Lung (tissue), 11 donors: ENCODE measurements at regions not wholly inside any gene's neighbourhood (a gene's known extent, or its start where the extent isn't known, plus 50 kb on each side); places are given as distances from the start of the nearest gene placed in this dataset.
A peak's percentile ranks its signal among the peaks of the same experiment; 100 is the strongest.

Experiments
- ATAC-seq: fragments of 200-7000 bp; cut with Tn5 transposase; one replicate; pipeline ENCODE4 v1.9.1; 2020; ENCODE audit warnings: moderate number of reproducible peaks; ENCODE audit not compliant: insufficient read depth, low FRiP score
- DNase-seq, 3 donors: peaks; one replicate each; pipeline ENCODE4 v3.0.0-alpha.2; 2013 to 2017
- H3K27ac ChIP-seq, 2 donors: one replicate each; pipeline ENCODE4 v1.5.1; 2013; ENCODE audit warnings: mild to moderate bottlenecking in 2 of 2, moderate library complexity in 2 of 2, control low read depth in 1 of 2, inconsistent platforms in 1 of 2, low read depth in 1 of 2, low read length in 1 of 2
- H3K27me3 ChIP-seq, 3 donors: one replicate each; pipeline ENCODE4 v1.5.1; 2013; ENCODE audit warnings: low read length in 2 of 3; ENCODE audit not compliant: control insufficient read depth in 3 of 3, insufficient read depth in 3 of 3
- H3K36me3 ChIP-seq, 4 donors: one replicate each; pipeline ENCODE4 v1.5.1; 2013; ENCODE audit warnings: low read length in 4 of 4, mild to moderate bottlenecking in 1 of 4, moderate library complexity in 1 of 4; ENCODE audit not compliant: control insufficient read depth in 4 of 4, insufficient read depth in 4 of 4
- H3K4me1 ChIP-seq, 5 donors: one replicate each; pipeline ENCODE4 v1.5.1; 2013; ENCODE audit warnings: low read length in 5 of 5, mild to moderate bottlenecking in 2 of 5, moderate library complexity in 1 of 5; ENCODE audit not compliant: control insufficient read depth in 5 of 5, insufficient read depth in 5 of 5
- H3K4me3 ChIP-seq: one replicate; pipeline ENCODE4 v1.5.1; 2013; ENCODE audit warnings: mild to moderate bottlenecking, control low read depth, moderate library complexity
- H3K9ac ChIP-seq, 2 donors: one replicate each; pipeline ENCODE4 v1.5.1; 2013; ENCODE audit warnings: low read length in 2 of 2, control low read depth in 1 of 2; ENCODE audit not compliant: insufficient read depth in 1 of 2
- H3K9me3 ChIP-seq, 4 donors: one replicate each; pipeline ENCODE4 v1.5.1; 2013; ENCODE audit warnings: low read length in 3 of 4, mild to moderate bottlenecking in 1 of 4, moderate library complexity in 1 of 4; ENCODE audit not compliant: control insufficient read depth in 4 of 4, insufficient read depth in 3 of 4
- WGBS, 2 donors: extraction: QIAGEN DNeasy Blood & Tissue Kit; methylation state at CpG; one replicate each; pipeline ENCODE4 v1.1.7; 2013; 5-methylcytosine and 5-hydroxymethylcytosine counted together
- TF ChIP-seq, protein P1 (sequence below): IDR thresholded peaks from 2 replicates; pipeline ENCODE4 v1.5.1; 2012; ENCODE audit warnings: mild to moderate bottlenecking; ENCODE audit errors: control extremely low read depth, extremely low read depth
- donor health status: control.
- donor health status: control.
- donor health status: Bipolar disorder and iron deficiency.
- donor health status: healthy.
- donor health status: DM: yes; HTN: yes; CAD: no.

DNA sequence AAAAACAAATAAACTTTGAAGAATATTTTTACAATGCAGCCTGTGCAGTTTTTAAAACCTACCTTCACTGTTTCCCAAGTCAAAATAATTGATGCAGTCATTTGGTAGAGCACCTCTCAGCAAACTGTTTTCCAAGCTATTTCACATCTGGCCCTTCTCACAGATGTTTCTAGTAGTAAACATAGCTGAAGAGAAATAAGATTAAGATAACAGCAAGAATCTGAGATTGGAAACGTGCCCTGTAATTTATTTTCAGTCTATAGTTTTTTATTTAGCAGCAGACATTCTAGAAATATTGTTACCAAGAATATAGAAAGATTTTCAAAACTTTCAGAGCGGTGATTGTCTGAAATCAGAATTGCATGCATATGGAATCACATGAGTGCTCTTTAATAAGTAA is 440.2 kb downstream of the TRIB2 start:
- TF ChIP-seq, protein P1, sequence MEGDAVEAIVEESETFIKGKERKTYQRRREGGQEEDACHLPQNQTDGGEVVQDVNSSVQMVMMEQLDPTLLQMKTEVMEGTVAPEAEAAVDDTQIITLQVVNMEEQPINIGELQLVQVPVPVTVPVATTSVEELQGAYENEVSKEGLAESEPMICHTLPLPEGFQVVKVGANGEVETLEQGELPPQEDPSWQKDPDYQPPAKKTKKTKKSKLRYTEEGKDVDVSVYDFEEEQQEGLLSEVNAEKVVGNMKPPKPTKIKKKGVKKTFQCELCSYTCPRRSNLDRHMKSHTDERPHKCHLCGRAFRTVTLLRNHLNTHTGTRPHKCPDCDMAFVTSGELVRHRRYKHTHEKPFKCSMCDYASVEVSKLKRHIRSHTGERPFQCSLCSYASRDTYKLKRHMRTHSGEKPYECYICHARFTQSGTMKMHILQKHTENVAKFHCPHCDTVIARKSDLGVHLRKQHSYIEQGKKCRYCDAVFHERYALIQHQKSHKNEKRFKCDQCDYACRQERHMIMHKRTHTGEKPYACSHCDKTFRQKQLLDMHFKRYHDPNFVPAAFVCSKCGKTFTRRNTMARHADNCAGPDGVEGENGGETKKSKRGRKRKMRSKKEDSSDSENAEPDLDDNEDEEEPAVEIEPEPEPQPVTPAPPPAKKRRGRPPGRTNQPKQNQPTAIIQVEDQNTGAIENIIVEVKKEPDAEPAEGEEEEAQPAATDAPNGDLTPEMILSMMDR = no peak
- DNase-seq (peak in 2 of 3 donors; percentile 50 to 59), ATAC-seq (no peak)
- Histone ChIP-seq H3K4me3 (no peak overlapping the region), H3K27me3 (no peaks in the 10 kb centered on the region), H3K9me3 (peaks cover 0 to 5% (median 0%) of the 10 kb centered on the region in 4 donors), H3K27ac (no peak overlapping the region), H3K4me1 (peaks cover 0 to 4% (median 0%) of the 10 kb centered on the region in 5 donors), H3K9ac (no peak overlapping the region), H3K36me3 (no peaks in the 10 kb centered on the region)
- 49 to 50% methylated on average over 2 of the region's 2 CpGs for WGBS, 2 donors

DNA sequence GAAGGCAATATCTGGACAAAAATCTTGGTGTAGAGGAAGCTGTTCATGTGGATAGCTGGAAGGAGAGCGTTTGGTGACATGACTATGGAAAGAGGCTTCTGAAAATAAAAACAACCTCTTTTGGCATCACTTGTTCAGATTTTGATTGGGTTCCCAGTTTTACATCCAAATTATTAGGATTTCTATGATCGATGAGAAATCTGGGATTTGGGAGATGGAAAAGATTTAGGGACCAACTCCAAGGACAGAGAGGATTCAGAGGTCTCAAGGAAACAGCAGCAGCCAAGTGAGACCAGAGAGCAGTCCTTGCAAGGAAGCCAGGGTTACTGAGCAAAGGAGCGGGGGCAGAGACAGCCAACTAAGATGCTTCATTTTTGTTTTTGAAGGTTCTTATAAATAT is 441.7 kb downstream of the TRIB2 start:
- ATAC-seq (no peak), DNase-seq (no peak)
- Histone ChIP-seq H3K9me3 (peaks cover 0 to 5% (median 0%) of the 10 kb centered on the region in 4 donors), H3K4me1 (peaks cover 0 to 4% (median 0%) of the 10 kb centered on the region in 5 donors), H3K27ac (no peak overlapping the region), H3K27me3 (no peaks in the 10 kb centered on the region), H3K36me3 (no peaks in the 10 kb centered on the region), H3K9ac (no peak overlapping the region), H3K4me3 (no peak overlapping the region)
- TF ChIP-seq, protein P1 = no peak
- WGBS, 2 donors = 62 to 76% methylated on average over 3 of the region's 3 CpGs

DNA sequence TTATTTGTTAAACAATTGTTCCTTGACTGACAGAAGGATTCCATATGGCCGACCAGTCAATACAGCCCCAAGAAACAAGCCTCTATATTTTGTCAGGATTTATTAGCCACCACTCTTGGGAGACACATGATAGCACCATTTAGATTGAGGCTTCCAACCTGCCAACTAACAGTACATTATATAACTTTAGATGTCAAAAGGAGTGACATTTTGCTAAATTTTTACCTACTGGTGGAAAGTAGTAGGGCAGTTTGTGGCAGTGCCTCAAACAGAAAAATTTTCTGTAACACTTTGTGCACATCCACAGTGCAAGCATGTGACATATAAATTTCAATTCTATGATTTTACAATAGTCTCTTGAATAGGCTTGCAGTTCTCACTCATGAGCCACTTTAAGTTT is 464.0 kb downstream of the TRIB2 start:
- Histone ChIP-seq H3K4me1 (no peaks in the 10 kb centered on the region), H3K36me3 (no peaks in the 10 kb centered on the region), H3K27me3 (no peaks in the 10 kb centered on the region), H3K4me3 (no peak overlapping the region), H3K9me3 (peaks cover 0 to 10% (median 4%) of the 10 kb centered on the region in 4 donors), H3K9ac (no peak overlapping the region), H3K27ac (no peak overlapping the region)
- TF ChIP-seq, protein P1 = no peak
- WGBS, 2 donors = 69 to 84% methylated on average over 1 of the region's 1 CpG
- DNase-seq = peak in 1 of 3 donors; percentile 26
- no peak for ATAC-seq

DNA sequence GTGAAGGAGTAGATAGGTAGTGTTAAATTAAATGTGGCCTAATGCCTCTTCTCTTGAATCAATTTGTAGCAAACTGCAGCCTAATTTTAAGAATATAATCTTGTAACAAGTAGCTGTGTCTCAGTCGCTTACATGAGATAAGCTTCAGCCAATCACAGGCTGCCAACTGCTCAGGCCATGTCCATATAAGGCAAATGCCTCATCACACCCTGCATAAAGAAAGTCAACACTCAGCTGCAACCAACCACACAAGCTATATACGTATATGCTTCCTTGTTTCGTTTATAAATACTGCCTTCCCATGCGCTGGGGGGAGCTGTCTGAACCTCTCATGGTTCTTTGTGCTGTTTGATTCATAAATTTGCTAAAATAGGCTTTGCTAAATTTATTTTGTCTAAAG is 476.3 kb downstream of the TRIB2 start:
- no peaks in the 10 kb centered on the region for H3K9me3 ChIP-seq
- no peak for ATAC-seq
- no peaks in the 10 kb centered on the region for H3K27me3 ChIP-seq
- no peak overlapping the region for H3K27ac ChIP-seq
- 56 to 71% methylated on average over 4 of the region's 4 CpGs for WGBS, 2 donors
- DNase-seq = peak in 2 of 3 donors; percentile 19 to 26
- no peaks in the 10 kb centered on the region for H3K4me1 ChIP-seq
- no peaks in the 10 kb centered on the region for H3K36me3 ChIP-seq
- no peak overlapping the region for H3K4me3 ChIP-seq
- TF ChIP-seq, protein P1 = no peak
- no peak overlapping the region for H3K9ac ChIP-seq
